DOHH2 (cell line): ENCODE measurements at regions not wholly inside any gene's neighbourhood (a gene's known extent, or its start where the extent isn't known, plus 50 kb on each side); places are given as distances from the start of the nearest gene placed in this dataset.

Source experiments
- EZH2phosphoT487 ChIP-seq: fragments of 200-600 bp; sonication (generic); IDR thresholded peaks from 2 replicates; pipeline ENCODE4 v1.6.1; 2017; ENCODE audit warnings: borderline replicate concordance, mild to moderate bottlenecking, antibody characterized with exemption, low read length, moderate library complexity, mixed read lengths
- TF ChIP-seq, protein P1 (sequence below): fragments of 200-600 bp; sonication (generic); IDR thresholded peaks from one replicate; pipeline ENCODE4 v1.5.1; 2014; ENCODE audit warnings: antibody characterized with exemption, mild to moderate bottlenecking, low read depth, low read length; ENCODE audit not compliant: poor library complexity, severe bottlenecking

- TF ChIP-seq, protein P1, sequence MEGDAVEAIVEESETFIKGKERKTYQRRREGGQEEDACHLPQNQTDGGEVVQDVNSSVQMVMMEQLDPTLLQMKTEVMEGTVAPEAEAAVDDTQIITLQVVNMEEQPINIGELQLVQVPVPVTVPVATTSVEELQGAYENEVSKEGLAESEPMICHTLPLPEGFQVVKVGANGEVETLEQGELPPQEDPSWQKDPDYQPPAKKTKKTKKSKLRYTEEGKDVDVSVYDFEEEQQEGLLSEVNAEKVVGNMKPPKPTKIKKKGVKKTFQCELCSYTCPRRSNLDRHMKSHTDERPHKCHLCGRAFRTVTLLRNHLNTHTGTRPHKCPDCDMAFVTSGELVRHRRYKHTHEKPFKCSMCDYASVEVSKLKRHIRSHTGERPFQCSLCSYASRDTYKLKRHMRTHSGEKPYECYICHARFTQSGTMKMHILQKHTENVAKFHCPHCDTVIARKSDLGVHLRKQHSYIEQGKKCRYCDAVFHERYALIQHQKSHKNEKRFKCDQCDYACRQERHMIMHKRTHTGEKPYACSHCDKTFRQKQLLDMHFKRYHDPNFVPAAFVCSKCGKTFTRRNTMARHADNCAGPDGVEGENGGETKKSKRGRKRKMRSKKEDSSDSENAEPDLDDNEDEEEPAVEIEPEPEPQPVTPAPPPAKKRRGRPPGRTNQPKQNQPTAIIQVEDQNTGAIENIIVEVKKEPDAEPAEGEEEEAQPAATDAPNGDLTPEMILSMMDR: no peak
- TF ChIP-seq EZH2phosphoT487: no peak
Observed at GRCh38 chr15:57795261-57795660, 88.7 kb downstream of the POLR2M start.
